CD4-positive, alpha-beta T cell treated with Interleukin-17A for 4 hours (primary cell): ENCODE measurements at regions not wholly inside any gene's neighbourhood (a gene's known extent, or its start where the extent isn't known, plus 50 kb on each side); places are given as distances from the start of the nearest gene placed in this dataset.

Source experiments
- DNase-seq: peaks from one replicate; pipeline ENCODE4 v3.0.0-alpha.2; 2020; ENCODE audit warnings: mixed read lengths

DNA sequence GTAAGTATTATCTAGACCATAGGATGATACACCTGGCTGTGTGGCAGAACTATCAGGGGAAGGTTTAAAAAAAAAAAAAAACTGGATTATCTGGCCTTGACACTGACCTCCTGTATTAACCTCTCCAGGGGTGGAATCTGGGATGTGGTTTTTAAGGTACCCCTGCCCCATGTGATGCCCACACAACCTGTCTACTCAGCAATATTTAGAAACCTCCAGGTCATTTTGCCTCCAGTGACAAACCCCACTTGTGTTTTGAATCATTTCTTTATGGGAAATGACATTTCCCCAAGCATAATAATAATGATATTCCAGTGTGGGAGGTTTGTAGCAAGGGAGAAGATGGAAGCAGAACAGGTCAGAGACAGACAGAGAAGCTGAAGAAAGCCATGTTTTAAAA lies 179.1 kb downstream of the RSL24D1 start:
- no peak for DNase-seq

- no peak for DNase-seq
Observed at GRCh38 chr15:55016225-55016624, 180.5 kb downstream of the RSL24D1 start.

DNA sequence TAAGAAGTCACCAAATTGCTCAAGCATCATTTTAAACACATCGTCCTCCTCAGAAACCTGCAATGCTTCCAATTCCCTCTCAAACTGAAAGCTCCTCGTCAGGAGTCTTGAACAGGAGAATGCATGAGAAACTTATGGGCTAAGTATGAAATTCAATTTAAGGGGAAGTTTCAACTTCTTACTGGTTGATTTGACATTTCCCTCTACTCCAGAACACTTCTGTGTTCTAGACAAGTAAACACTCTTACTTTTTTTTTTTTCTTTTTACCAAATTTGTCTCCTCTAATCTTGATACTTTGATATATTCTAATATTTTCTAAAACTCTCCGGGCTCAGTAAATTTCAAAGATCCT lies 181.7 kb downstream of the RSL24D1 start:
- no peak for DNase-seq

- no peak for DNase-seq
Observed at GRCh38 chr15:55014391-55015092, 182.2 kb downstream of the RSL24D1 start.

- no peak for DNase-seq
Observed at GRCh38 chr15:55008421-55008820, 188.3 kb downstream of the RSL24D1 start.

DNA sequence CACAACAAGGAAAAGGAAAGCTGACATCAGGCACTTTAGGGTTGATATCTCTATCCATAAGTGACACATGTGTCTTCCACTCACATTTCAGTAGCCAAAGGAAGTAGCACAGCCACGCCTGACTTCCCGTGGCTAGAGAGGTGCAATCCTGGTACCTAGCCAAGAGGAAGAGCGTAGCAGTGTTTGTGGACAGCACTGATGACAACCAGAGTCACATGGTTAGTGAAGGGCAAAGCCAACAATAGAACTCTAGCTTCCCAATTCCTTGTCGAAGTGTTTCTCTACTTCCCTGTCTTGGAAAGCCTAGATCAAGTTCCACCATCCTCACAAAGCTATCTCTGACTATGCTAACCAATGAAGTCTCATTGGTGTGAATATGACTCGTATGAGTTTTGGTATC lies 189.2 kb downstream of the RSL24D1 start:
- no peak for DNase-seq

DNA sequence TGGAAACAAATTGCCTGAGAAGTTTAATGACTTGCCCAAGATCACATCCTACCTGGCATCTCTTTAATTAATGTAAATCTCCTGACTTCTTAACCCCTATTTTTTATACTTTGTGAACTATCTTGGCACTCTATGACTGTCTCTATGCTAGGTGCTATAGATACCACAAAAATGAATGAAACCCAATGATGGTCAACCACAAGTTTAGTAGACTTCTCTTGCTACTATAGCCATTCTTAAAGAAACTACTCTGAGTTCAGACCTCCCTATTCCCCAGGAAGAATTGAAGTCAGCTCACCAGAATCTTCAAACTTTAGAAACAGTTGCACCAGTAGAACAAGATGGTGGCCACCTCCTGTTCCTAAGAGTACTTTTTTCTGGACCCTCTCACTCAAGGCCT lies 191.1 kb downstream of the RSL24D1 start:
- no peak for DNase-seq

DNA sequence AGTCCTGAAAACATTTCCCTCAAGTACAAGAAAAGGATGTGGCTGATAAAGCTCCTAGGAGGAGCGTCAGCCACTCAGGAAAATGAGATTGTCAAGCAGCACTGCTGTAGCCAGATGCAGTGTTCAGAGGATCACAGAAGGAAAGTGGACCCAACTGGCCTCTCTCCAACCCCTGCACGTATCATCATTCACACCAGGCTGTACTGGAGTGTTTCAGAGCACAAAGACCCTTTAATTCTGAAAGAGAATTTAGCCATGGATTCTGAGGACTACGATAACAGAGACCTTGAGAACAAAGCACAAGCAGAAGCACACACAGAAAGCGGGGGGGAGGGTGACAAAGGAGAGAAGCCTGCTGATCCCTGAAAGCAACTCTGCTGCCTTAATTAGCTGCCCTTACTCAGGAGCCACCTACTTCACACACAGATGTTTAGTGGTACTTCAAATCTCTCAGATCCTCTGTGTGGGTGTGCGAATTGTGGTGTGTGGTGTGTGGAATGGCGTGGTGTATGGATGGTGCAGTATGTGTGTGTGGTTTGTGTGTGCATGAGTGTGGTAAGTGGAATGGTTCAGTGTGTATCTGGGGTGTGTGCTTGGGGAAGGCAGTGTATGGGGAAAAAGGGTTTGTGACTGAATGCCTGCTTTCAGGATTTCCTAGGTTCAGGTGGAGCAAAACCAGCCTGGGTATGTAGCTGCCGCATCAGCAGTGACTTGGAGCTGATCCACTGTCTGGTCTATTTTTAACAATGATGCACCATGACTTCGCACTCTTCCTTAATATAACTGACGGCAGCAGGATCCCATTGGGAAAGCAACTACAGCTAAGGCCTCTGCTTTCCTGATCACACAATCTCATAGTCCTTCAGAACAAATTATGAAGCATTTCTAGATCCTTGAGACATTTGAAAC lies 192.5 kb downstream of the RSL24D1 start:
- no peak for DNase-seq

DNA sequence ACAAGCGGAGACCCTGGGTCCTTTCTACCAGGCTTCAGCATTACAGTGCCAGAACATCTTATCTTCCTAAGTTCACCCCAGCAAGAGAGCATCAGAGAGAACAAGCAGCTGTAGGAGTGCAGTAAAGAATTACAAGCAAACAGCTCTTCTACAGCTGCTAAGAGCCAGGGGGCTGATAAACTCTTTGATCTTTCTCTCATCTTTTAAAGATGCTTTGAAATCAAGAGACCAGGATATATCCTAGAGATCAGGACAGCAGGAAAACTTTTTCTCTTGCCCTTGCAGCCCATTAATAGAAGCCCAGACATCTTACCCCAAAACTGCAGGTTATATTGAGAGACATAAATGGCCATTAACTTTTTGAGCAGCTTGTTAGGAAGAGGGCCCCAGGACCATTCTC lies 198.1 kb downstream of the RSL24D1 start:
- no peak for DNase-seq

GRCh38 chr15:54990793-54991192 lies 205.9 kb downstream of the RSL24D1 start:
- no peak for DNase-seq

- no peak for DNase-seq
Observed at GRCh38 chr15:54987881-54988280, 208.9 kb downstream of the RSL24D1 start.

GRCh38 chr15:54979964-54980363 lies 216.8 kb downstream of the RSL24D1 start:
- no peak for DNase-seq

DNA sequence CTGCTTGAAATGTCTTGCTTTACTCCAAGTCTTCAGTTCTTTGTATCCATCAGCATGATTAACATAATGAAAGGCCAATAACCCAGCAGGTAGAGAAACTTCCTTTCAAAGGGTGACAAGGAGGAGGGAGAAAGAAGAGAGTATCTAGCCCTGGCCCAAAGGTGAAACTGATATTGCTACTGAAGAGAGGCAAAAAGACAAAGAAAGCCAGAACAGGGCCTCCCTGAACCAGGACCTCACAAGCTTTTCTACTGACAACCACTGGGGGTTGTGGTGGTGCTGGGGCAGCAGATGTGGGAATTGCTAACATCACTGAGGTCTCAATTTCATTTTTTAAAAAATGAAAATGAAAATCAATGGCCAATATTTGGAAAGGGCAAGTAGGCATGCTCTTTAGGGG lies 234.1 kb downstream of the RSL24D1 start:
- no peak for DNase-seq

DNA sequence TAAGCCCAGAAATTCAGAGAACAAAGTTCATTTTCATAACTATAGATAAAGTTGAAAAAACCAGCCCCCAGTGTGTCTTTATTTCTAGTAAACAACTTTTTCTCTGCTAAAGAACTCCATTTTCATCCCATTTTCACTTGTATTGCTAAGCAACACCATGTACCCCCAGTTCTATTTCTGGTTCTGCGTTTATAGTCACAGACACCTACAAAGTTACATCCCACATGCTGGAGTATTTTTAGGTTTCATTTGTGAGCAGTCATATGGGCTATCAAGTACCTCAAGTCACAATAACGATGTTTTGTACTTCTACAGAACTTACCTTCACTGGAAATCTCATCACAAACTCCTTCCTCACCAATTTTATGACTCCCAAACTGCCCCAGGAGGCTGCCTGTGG lies 236.5 kb downstream of the RSL24D1 start:
- DNase-seq, result no peak

GRCh38 chr15:54941417-54941816 lies 255.3 kb downstream of the RSL24D1 start:
- DNase-seq, result no peak

DNA sequence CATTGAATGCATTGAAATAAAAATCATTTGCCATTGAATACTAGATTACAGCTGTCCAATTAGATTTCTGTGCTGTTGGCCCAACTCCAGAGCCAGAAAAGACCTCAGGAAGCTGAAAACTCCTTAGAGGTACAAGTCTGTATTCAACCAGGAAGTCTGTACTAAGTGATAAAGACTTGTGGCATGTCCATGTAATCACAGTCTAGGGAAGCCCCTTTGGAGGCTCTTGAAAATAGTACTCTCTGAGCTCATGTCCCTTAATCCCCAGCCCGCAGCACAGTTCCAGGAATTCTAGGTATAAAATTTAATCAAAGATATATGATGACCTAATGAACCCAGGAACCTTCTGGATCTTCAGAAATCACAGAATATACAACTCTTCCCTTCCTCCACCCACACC lies 279.4 kb downstream of the RSL24D1 start:
- no peak for DNase-seq

DNA sequence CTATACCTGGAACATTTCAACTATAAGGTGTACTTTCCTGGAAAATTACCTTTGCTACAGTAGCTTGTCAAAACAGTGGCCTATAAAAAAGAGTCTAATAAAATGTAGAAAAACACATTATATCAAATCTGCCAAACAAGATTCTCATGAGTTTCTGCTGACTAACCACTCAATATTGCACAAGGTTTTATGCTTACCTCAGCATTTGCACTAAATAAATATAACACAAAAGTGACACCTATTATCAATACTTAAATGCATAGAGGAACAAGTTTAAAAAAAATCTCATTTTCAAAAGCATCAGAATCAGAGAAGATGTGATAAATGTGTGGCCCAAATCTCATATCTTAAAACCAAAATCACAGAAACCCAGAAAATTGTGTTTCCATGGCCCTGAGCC lies 281.4 kb downstream of the RSL24D1 start:
- no peak for DNase-seq

- DNase-seq, result no peak
Observed at GRCh38 chr15:54884312-54884711, 312.4 kb downstream of the RSL24D1 start.

- DNase-seq, result no peak
Observed at GRCh38 chr15:54859982-54860381, 336.8 kb downstream of the RSL24D1 start.

GRCh38 chr15:54854667-54855066 lies 342.1 kb downstream of the RSL24D1 start:
- DNase-seq, result no peak

GRCh38 chr15:54850101-54850500 lies 346.6 kb downstream of the RSL24D1 start:
- DNase-seq, result no peak

DNA sequence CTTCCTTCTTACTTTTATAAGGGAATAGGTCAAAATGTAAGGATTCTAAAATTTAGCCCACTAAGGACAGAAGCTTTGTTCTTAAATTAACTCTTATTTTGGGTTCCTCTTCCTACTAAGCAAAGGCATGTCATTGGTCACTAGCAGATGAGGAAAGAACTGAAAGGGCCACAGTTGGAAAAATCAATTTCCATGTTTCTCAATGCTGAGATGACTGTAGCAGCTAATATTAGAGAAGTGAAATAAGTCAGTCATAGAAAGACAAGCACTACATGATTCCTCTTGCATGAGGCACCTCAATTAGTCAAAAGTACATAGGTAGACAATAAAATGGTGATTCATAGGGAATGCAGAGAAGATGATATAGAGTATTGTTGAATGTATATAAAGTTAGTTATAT lies 353.7 kb downstream of the RSL24D1 start:
- no peak for DNase-seq

DNA sequence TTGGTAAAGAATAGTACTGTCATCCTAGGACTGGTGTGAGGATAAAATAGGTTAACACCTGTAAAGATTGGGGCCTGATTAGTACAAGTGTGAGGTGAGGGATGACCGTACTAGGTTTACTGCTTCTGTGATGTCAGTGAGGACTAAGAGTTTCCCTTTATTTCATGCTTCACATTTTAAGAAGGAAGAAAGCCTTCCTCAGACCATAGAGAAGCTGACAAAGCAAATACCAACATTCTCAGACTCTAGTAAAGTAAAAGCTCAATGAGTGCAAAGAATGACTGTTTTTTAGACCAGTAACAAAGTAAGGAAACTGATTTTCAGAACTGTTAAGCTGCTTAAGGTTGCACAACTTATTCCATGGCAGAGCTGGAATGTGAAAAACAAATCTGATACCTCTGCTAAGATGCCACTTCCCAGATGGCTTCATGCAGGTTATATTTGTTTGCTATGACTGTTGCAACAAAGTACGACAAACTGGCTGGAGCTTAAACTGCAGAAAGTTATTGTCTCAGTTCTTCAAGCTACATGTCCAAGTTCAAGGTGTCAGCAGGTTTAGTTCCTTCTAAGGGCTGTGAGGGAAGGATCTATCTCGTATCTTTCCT lies 354.9 kb downstream of the RSL24D1 start:
- no peak for DNase-seq
